A549 (cell line): ENCODE measurements at regions not wholly inside any gene's neighbourhood (a gene's known extent, or its start where the extent isn't known, plus 50 kb on each side); places are given as distances from the start of the nearest gene placed in this dataset.

Source experiments
- ATAC-seq, 2 experiments: fragments of 200-7000 bp in 1 of 2; fragments of >200 bp in 1 of 2; cut with Nextera tagmentation in 1 of 2; cut with Tn5 transposase in 1 of 2; 3 replicates each; pipeline versions ENCODE4 v1.8.0 to v1.9.1; 2018 to 2020; ENCODE audit warnings: mild to moderate bottlenecking in 1 of 2, moderate library complexity in 1 of 2
- CTCF ChIA-PET: fragments of 300-600 bp; sonication (Branson Sonifier 250); formaldehyde crosslinking; extraction: SDS; loops from one replicate; lab custom pipeline; 2021; ENCODE audit warnings: antibody characterized with exemption, inconsistent platforms; lab: Yijun Ruan, JAX
- POLR2A ChIA-PET: fragments of 350-600 bp; formaldehyde crosslinking; extraction: SDS; loops from one replicate; lab custom pipeline; 2021; ENCODE audit warnings: antibody characterized with exemption, inconsistent platforms; lab: Yijun Ruan, JAX
- DNase-seq, 2 experiments: peaks; one replicate each; pipeline versions ENCODE4 v3.0.0 to v3.0.0-alpha.2; 2011 to 2016; ENCODE audit warnings: low read depth in 1 of 2, low spot score in 1 of 2
- FAIRE-seq: peaks from 2 replicates; lab custom pipeline; 2011; peaks lifted over from hg19 to GRCh38; lab: Jason Lieb, UNC
- H3K27ac ChIP-seq, 2 experiments: fragments of >200 bp; sonication (Bioruptor Twin); formaldehyde crosslinking; 3 replicates each; pipeline ENCODE4 v1.5.1; 2016 to 2017
- H3K4me1 ChIP-seq: fragments of >200 bp; sonication (Bioruptor Twin); formaldehyde crosslinking; 3 replicates; pipeline ENCODE4 v1.6.1; 2016
- H3K4me2 ChIP-seq: fragments of >200 bp; sonication (Bioruptor Twin); formaldehyde crosslinking; 3 replicates; pipeline ENCODE4 v1.6.1; 2016
- H3K4me3 ChIP-seq: fragments of >200 bp; sonication (Bioruptor Twin); formaldehyde crosslinking; 3 replicates; pipeline ENCODE4 v1.5.1; 2016
- H3K9me3 ChIP-seq: fragments of >200 bp; sonication (Bioruptor Twin); formaldehyde crosslinking; 3 replicates; pipeline ENCODE4 v1.6.1; 2016
- ATOH8 ChIP-seq: fragments of 250-450 bp; sonication (Bioruptor Pico); IDR thresholded peaks from 2 replicates; pipeline ENCODE4 v1.5.0; 2020; ENCODE audit warnings: low read depth, mild to moderate bottlenecking, moderate library complexity
- BCL3 ChIP-seq: fragments of >200 bp; sonication (Bioruptor Twin); formaldehyde crosslinking; IDR thresholded peaks from 3 replicates; pipeline ENCODE4 v1.6.1; 2016
- CBX2 ChIP-seq: fragments of 200-600 bp; sonication (generic); IDR thresholded peaks from 2 replicates; pipeline ENCODE4 v1.6.1; 2016; ENCODE audit warnings: low read depth, mild to moderate bottlenecking, borderline replicate concordance
- CBX8 ChIP-seq: fragments of 200-600 bp; sonication (generic); IDR thresholded peaks from 2 replicates; pipeline ENCODE4 v1.6.1; 2016
- CHD2 ChIP-seq: fragments of 150-350 bp; IDR thresholded peaks from 2 replicates; pipeline ENCODE4 v1.6.1; 2014; ENCODE audit warnings: low read length; ENCODE audit not compliant: partially characterized antibody
- CHD4 ChIP-seq: fragments of 200-600 bp; sonication (generic); IDR thresholded peaks from 2 replicates; pipeline ENCODE4 v1.6.1; 2016; ENCODE audit warnings: antibody characterized with exemption, mild to moderate bottlenecking, borderline replicate concordance
- E2F6 ChIP-seq: IDR thresholded peaks from 2 replicates; pipeline ENCODE4 v1.6.1; 2012; ENCODE audit warnings: low read depth, borderline replicate concordance
- EHF ChIP-seq: fragments of 250-450 bp; sonication (Bioruptor Pico); IDR thresholded peaks from 2 replicates; pipeline ENCODE4 v1.5.0; 2020; ENCODE audit warnings: mild to moderate bottlenecking
- EHMT2 ChIP-seq: fragments of 200-600 bp; sonication (generic); IDR thresholded peaks from 2 replicates; pipeline ENCODE4 v1.6.1; 2016; ENCODE audit warnings: antibody characterized with exemption, low read depth, mild to moderate bottlenecking, moderate library complexity
- ELK1 ChIP-seq: fragments of 150-350 bp; IDR thresholded peaks from 2 replicates; pipeline ENCODE4 v1.6.1; 2014; ENCODE audit warnings: low read depth, mild to moderate bottlenecking, low read length
- EP300 ChIP-seq, 2 experiments: fragments of >200 bp; sonication (Bioruptor Twin); formaldehyde crosslinking; IDR thresholded peaks; 2 replicates in 1 of 2; 3 replicates in 1 of 2; pipeline ENCODE4 v1.6.1; 2016 to 2017
- ESRRA ChIP-seq: fragments of 150-350 bp; IDR thresholded peaks from 2 replicates; pipeline ENCODE4 v1.6.1; 2014; ENCODE audit warnings: mild to moderate bottlenecking, low read length, borderline replicate concordance
- FOSB ChIP-seq: fragments of 250-450 bp; sonication (Bioruptor Pico); IDR thresholded peaks from 2 replicates; pipeline ENCODE4 v1.5.0; 2020; ENCODE audit warnings: mild to moderate bottlenecking, moderate library complexity
- FOXS1 ChIP-seq: fragments of 250-450 bp; sonication (Bioruptor Pico); IDR thresholded peaks from 2 replicates; pipeline ENCODE4 v1.5.0; 2020; ENCODE audit warnings: mild to moderate bottlenecking, moderate library complexity
- HMGXB4 ChIP-seq: fragments of 250-450 bp; sonication (Bioruptor Pico); IDR thresholded peaks from 2 replicates; pipeline ENCODE4 v1.5.0; 2021; ENCODE audit warnings: mild to moderate bottlenecking, moderate library complexity, borderline replicate concordance
- HOXA7 ChIP-seq: fragments of 250-450 bp; sonication (Bioruptor Pico); IDR thresholded peaks from 2 replicates; pipeline ENCODE4 v1.5.0; 2020; ENCODE audit warnings: mild to moderate bottlenecking, moderate library complexity
- HOXB13 ChIP-seq: fragments of 250-450 bp; sonication (Bioruptor Pico); IDR thresholded peaks from 2 replicates; pipeline ENCODE4 v1.5.0; 2020; ENCODE audit warnings: low read depth, mild to moderate bottlenecking, moderate library complexity
- JUN ChIP-seq, 2 experiments: fragments of >200 bp; sonication (Bioruptor Twin); formaldehyde crosslinking; IDR thresholded peaks; 2 replicates in 1 of 2; 3 replicates in 1 of 2; pipeline ENCODE4 v1.6.1; 2016 to 2017
- MAFK ChIP-seq: fragments of 450-650 bp; IDR thresholded peaks from 2 replicates; pipeline ENCODE4 v1.6.1; 2014; ENCODE audit not compliant: partially characterized antibody
- MAZ ChIP-seq: fragments of 150-350 bp; IDR thresholded peaks from 2 replicates; pipeline ENCODE4 v1.6.1; 2014; ENCODE audit warnings: antibody characterized with exemption, low read depth, low read length, borderline replicate concordance
- MYC ChIP-seq: IDR thresholded peaks from 2 replicates; pipeline ENCODE4 v1.6.1; 2012; ENCODE audit warnings: mild to moderate bottlenecking, inconsistent platforms, low read length, improper control_type of control experiment, borderline replicate concordance
- NFE2L2 ChIP-seq: fragments of 150-350 bp; conservative IDR thresholded peaks from 2 replicates; pipeline ENCODE4 v1.6.1; 2014; ENCODE audit warnings: low read length
- PBX3 ChIP-seq: IDR thresholded peaks from 2 replicates; pipeline ENCODE4 v1.6.1; 2012
- PHF8 ChIP-seq: fragments of 200-600 bp; sonication (generic); IDR thresholded peaks from 2 replicates; pipeline ENCODE4 v1.6.1; 2016; ENCODE audit warnings: low read depth, mild to moderate bottlenecking, antibody characterized with exemption, moderate library complexity, borderline replicate concordance
- POLR2AphosphoS2 ChIP-seq: conservative IDR thresholded peaks from 2 replicates; pipeline ENCODE4 v1.6.1; 2012; ENCODE audit warnings: low read length, improper control_type of control experiment, inconsistent platforms
- RAD21 ChIP-seq, 2 experiments: fragments of >200 bp in 1 of 2; sonication (Bioruptor Twin) in 1 of 2; formaldehyde crosslinking in 1 of 2; IDR thresholded peaks in 1 of 2; conservative IDR thresholded peaks in 1 of 2; 2 replicates in 1 of 2; 3 replicates in 1 of 2; pipeline ENCODE4 v1.6.1; 2012 to 2018; ENCODE audit warnings: inconsistent platforms in 1 of 2
- RARB ChIP-seq: fragments of 250-450 bp; sonication (Bioruptor Pico); IDR thresholded peaks from 2 replicates; pipeline ENCODE4 v1.8.0; 2021; ENCODE audit warnings: mild to moderate bottlenecking, moderate library complexity
- SREBF2 ChIP-seq: fragments of 450-650 bp; IDR thresholded peaks from 2 replicates; pipeline ENCODE4 v1.6.1; 2014; ENCODE audit warnings: mild to moderate bottlenecking, moderate library complexity
- TFCP2L1 ChIP-seq: fragments of 250-450 bp; sonication (Bioruptor Pico); IDR thresholded peaks from 2 replicates; pipeline ENCODE4 v1.5.0; 2021; ENCODE audit warnings: mild to moderate bottlenecking
- TP53 ChIP-seq: fragments of 250-450 bp; sonication (Bioruptor Pico); IDR thresholded peaks from 2 replicates; pipeline ENCODE4 v1.5.0; 2021; ENCODE audit warnings: mild to moderate bottlenecking, moderate library complexity
- ZC3H11A ChIP-seq: fragments of 450-650 bp; IDR thresholded peaks from 2 replicates; pipeline ENCODE4 v1.6.1; 2014; ENCODE audit warnings: antibody characterized with exemption, mild to moderate bottlenecking
- ZNF302 ChIP-seq: fragments of 250-450 bp; sonication (Bioruptor Pico); IDR thresholded peaks from 2 replicates; pipeline ENCODE4 v1.9.0; 2021; ENCODE audit warnings: inconsistent platforms, mild to moderate bottlenecking, moderate library complexity
- WGBS: methylation state at CpG from one replicate; pipeline ENCODE4 v1.1.6; 2017; ENCODE audit errors: missing lambda C conversion rate; 5-methylcytosine and 5-hydroxymethylcytosine counted together

GRCh38 chr14:95818581-95818980 is 58.1 kb upstream of the TUNAR start:
- Histone ChIP-seq H3K9me3 (no peaks in the 10 kb centered on the region), H3K27ac (no peak overlapping the region), H3K4me3 (no peak overlapping the region), H3K4me1 (no peaks in the 10 kb centered on the region), H3K4me2 (no peak overlapping the region)
- TF ChIP-seq MYC (no peak), RAD21 (conservative IDR thresholded peaks at IDR 0.05 in 1 of 2, IDR thresholded peaks at IDR 0.05 in 1 of 2) (no peak), HMGXB4 (no peak), MAFK (no peak), EHMT2 (no peak), ELK1 (no peak), CBX2 (no peak), E2F6 (no peak), CBX8 (no peak), PHF8 (no peak), CHD4 (no peak), CHD2 (no peak), TP53 (CRISPR knock-in tag) (no peak), BCL3 (no peak), FOXS1 (no peak), RARB (CRISPR knock-in tag) (no peak), TFCP2L1 (CRISPR knock-in tag) (no peak), ATOH8 (CRISPR knock-in tag) (no peak)
- ChIA-PET POLR2A (no interaction called here), CTCF (no interaction called here)
- no peak for ATAC-seq
- no peak for FAIRE-seq
- DNase-seq, result no peak
- 4% methylated on average over 5 of the region's 5 CpGs for WGBS

GRCh38 chr14:95817271-95817670 is 59.4 kb upstream of the TUNAR start:
- ChIA-PET POLR2A (no interaction called here), CTCF (no interaction called here)
- FAIRE-seq, result no peak
- no peaks in the 10 kb centered on the region for H3K9me3 ChIP-seq
- no peak overlapping the region for H3K27ac ChIP-seq
- no peaks in the 10 kb centered on the region for H3K4me1 ChIP-seq
- TF ChIP-seq PHF8 (no peak), RAD21 (conservative IDR thresholded peaks at IDR 0.05 in 1 of 2, IDR thresholded peaks at IDR 0.05 in 1 of 2) (no peak), EP300 (IDR thresholded peaks at IDR 0.05) (no peak), ZNF302 (CRISPR knock-in tag) (no peak), CBX2 (no peak), FOSB (CRISPR knock-in tag) (no peak), JUN (IDR thresholded peaks at IDR 0.05) (no peak), SREBF2 (no peak), PBX3 (no peak), NFE2L2 (no peak), CHD2 (no peak), CHD4 (no peak), ZC3H11A (no peak), HOXA7 (CRISPR knock-in tag) (no peak), ESRRA (no peak), HOXB13 (no peak), EHF (CRISPR knock-in tag) (no peak), MAZ (no peak), POLR2AphosphoS2 (no peak), RARB (CRISPR knock-in tag) (no peak)
- no peak overlapping the region for H3K4me3 ChIP-seq
- WGBS, result 2% methylated on average over 2 of the region's 2 CpGs
- DNase-seq, result no peak
- no peak overlapping the region for H3K4me2 ChIP-seq
- ATAC-seq, result no peak
